H9 (cell line): ENCODE measurements at regions not wholly inside any gene's neighbourhood (a gene's known extent, or its start where the extent isn't known, plus 50 kb on each side); places are given as distances from the start of the nearest gene placed in this dataset.

Experiments
- DNase-seq: peaks from one replicate; pipeline ENCODE4 v3.0.0-alpha.2; 2017
- H2AFZ ChIP-seq: one replicate; pipeline ENCODE4 v1.6.1; 2013; ENCODE audit warnings: mild to moderate bottlenecking, low read length, control low read depth, moderate library complexity
- H2AK5ac ChIP-seq: 2 replicates; pipeline ENCODE4 v1.6.1; 2013; ENCODE audit warnings: low read length, control low read depth, mixed read lengths; ENCODE audit not compliant: insufficient read length
- H2BK120ac ChIP-seq: one replicate; pipeline ENCODE4 v1.6.1; 2013; ENCODE audit warnings: low read depth, mild to moderate bottlenecking, low read length, control low read depth, inconsistent platforms; ENCODE audit not compliant: poor library complexity, severe bottlenecking
- H2BK12ac ChIP-seq: 2 replicates; pipeline ENCODE4 v1.6.1; 2013; ENCODE audit warnings: low read length, control low read depth, mixed read lengths, low read depth; ENCODE audit not compliant: insufficient read length
- H2BK15ac ChIP-seq: 2 replicates; pipeline ENCODE4 v1.6.1; 2013; ENCODE audit warnings: low read depth, low read length, control low read depth
- H2BK20ac ChIP-seq: one replicate; pipeline ENCODE4 v1.6.1; 2013; ENCODE audit warnings: low read depth, mild to moderate bottlenecking, low read length, control low read depth, inconsistent platforms; ENCODE audit not compliant: poor library complexity, severe bottlenecking
- H2BK5ac ChIP-seq: 2 replicates; pipeline ENCODE4 v1.6.1; 2013; ENCODE audit warnings: low read length, control low read depth, mixed read lengths; ENCODE audit not compliant: insufficient read length
- H3K14ac ChIP-seq: 2 replicates; pipeline ENCODE4 v1.6.1; 2013; ENCODE audit warnings: low read length, control low read depth; ENCODE audit not compliant: insufficient read depth
- H3K18ac ChIP-seq: 2 replicates; pipeline ENCODE4 v1.6.1; 2013; ENCODE audit warnings: low read depth, mild to moderate bottlenecking, mixed read lengths, low read length, control low read depth; ENCODE audit not compliant: insufficient read length
- H3K23ac ChIP-seq: 2 replicates; pipeline ENCODE4 v1.6.1; 2013; ENCODE audit warnings: low read length, control low read depth, mixed read lengths, low read depth; ENCODE audit not compliant: insufficient read length
- H3K23me2 ChIP-seq: 2 replicates; pipeline ENCODE4 v1.6.1; 2013; ENCODE audit warnings: low read depth, mild to moderate bottlenecking, mixed read lengths, low read length, control low read depth; ENCODE audit not compliant: insufficient read length, poor library complexity, severe bottlenecking
- H3K27ac ChIP-seq: 2 replicates; pipeline ENCODE4 v1.5.1; 2013; ENCODE audit warnings: low read length, control low read depth, mixed read lengths, low read depth; ENCODE audit not compliant: insufficient read length
- H3K27me3 ChIP-seq: 2 replicates; pipeline ENCODE4 v1.6.1; 2013; ENCODE audit warnings: low read length, control low read depth, inconsistent platforms; ENCODE audit not compliant: insufficient read depth
- H3K4ac ChIP-seq: 2 replicates; pipeline ENCODE4 v1.6.1; 2013; ENCODE audit warnings: low read depth, mild to moderate bottlenecking, control low read depth, inconsistent platforms, low read length, moderate library complexity
- H3K4me1 ChIP-seq: 2 replicates; pipeline ENCODE4 v1.6.1; 2013; ENCODE audit warnings: low read length, control low read depth, inconsistent platforms; ENCODE audit not compliant: insufficient read depth
- H3K4me2 ChIP-seq: 2 replicates; pipeline ENCODE4 v1.6.1; 2013; ENCODE audit warnings: low read length, control low read depth, mixed read lengths; ENCODE audit not compliant: insufficient read length, insufficient read depth
- H3K56ac ChIP-seq: 2 replicates; pipeline ENCODE4 v1.6.1; 2013; ENCODE audit warnings: low read depth, mild to moderate bottlenecking, mixed read lengths, low read length, control low read depth; ENCODE audit not compliant: insufficient read length
- H3K79me1 ChIP-seq: 2 replicates; pipeline ENCODE4 v1.6.1; 2013; ENCODE audit warnings: low read depth, mild to moderate bottlenecking, moderate library complexity, low read length, control low read depth, inconsistent platforms; ENCODE audit not compliant: insufficient read depth, poor library complexity, severe bottlenecking
- H3K79me2 ChIP-seq: 2 replicates; pipeline ENCODE4 v1.6.1; 2013; ENCODE audit warnings: low read length, control low read depth, inconsistent platforms; ENCODE audit not compliant: insufficient read depth
- H3K9ac ChIP-seq: 2 replicates; pipeline ENCODE4 v1.6.1; 2013; ENCODE audit warnings: low read length, control low read depth, mixed read lengths; ENCODE audit not compliant: insufficient read length; ENCODE audit errors: extremely low read depth
- H3K9me3 ChIP-seq: one replicate; pipeline ENCODE4 v1.6.1; 2013; ENCODE audit warnings: low read depth, low read length, inconsistent platforms; ENCODE audit not compliant: control insufficient read depth
- H3T11ph ChIP-seq: one replicate; pipeline ENCODE4 v1.6.1; 2013; ENCODE audit warnings: mild to moderate bottlenecking, low read length, control low read depth, inconsistent platforms
- H4K20me1 ChIP-seq: one replicate; pipeline ENCODE4 v1.6.1; 2013; ENCODE audit not compliant: control insufficient read depth, insufficient read length, insufficient read depth
- H4K5ac ChIP-seq: 2 replicates; pipeline ENCODE4 v1.6.1; 2013; ENCODE audit warnings: low read depth, mild to moderate bottlenecking, mixed read lengths, low read length, control low read depth; ENCODE audit not compliant: insufficient read length
- H4K8ac ChIP-seq: replicated peaks from 2 replicates; pipeline ENCODE4 v1.6.1; 2013; ENCODE audit warnings: low read length, control low read depth, mixed read lengths, low read depth; ENCODE audit not compliant: insufficient read length
- H4K91ac ChIP-seq: 2 replicates; pipeline ENCODE4 v1.6.1; 2013; ENCODE audit warnings: low read depth, mild to moderate bottlenecking, moderate library complexity, mixed read lengths, low read length, control low read depth; ENCODE audit not compliant: insufficient read length
- H3K27ac Mint-ChIP-seq, 3 experiments: 2 replicates in 2 of 3; 3 replicates in 1 of 3; pipeline ENCODE4 v1.8.0; 2020 to 2021; ENCODE audit warnings: mixed read lengths in 3 of 3, mild to moderate bottlenecking in 1 of 3, moderate library complexity in 1 of 3
- H3K27me3 Mint-ChIP-seq: 2 replicates; pipeline ENCODE4 v1.8.0; 2021; ENCODE audit warnings: low read depth, mild to moderate bottlenecking, moderate library complexity, mixed read lengths
- H3K36me3 Mint-ChIP-seq, 3 experiments: 2 replicates in 2 of 3; 3 replicates in 1 of 3; pipeline ENCODE4 v1.8.0; 2020 to 2021; ENCODE audit warnings: low read depth in 3 of 3, mixed read lengths in 3 of 3; ENCODE audit not compliant: insufficient read depth in 1 of 3
- H3K4me1 Mint-ChIP-seq, 2 experiments: 2 replicates each; pipeline ENCODE4 v1.8.0; 2020; ENCODE audit warnings: mixed read lengths in 2 of 2
- H3K4me3 Mint-ChIP-seq, 2 experiments: 2 replicates in 1 of 2; 3 replicates in 1 of 2; pipeline ENCODE4 v1.8.0; 2020 to 2021; ENCODE audit warnings: mild to moderate bottlenecking in 2 of 2, mixed read lengths in 2 of 2, moderate library complexity in 1 of 2
- H3K9me3 Mint-ChIP-seq, 2 experiments: 2 replicates in 1 of 2; 3 replicates in 1 of 2; pipeline ENCODE4 v1.8.0; 2020; ENCODE audit warnings: mild to moderate bottlenecking in 2 of 2, mixed read lengths in 2 of 2, moderate library complexity in 1 of 2
- WGBS: extraction: QIAGEN DNeasy Blood & Tissue Kit; methylation state at CpG from one replicate; pipeline ENCODE4 v1.1.7; 2013; ENCODE audit warnings: missing lambda C conversion rate, low lambda C conversion rate, mixed read lengths; ENCODE audit not compliant: insufficient read length; ENCODE audit errors: extremely low coverage; 5-methylcytosine and 5-hydroxymethylcytosine counted together
- TF ChIP-seq, protein P1 (sequence below): fragments of 200-600 bp; sonication (generic); conservative IDR thresholded peaks from 3 replicates; pipeline ENCODE4 v1.8.0; 2021; ENCODE audit warnings: antibody characterized with exemption, mild to moderate bottlenecking

DNA sequence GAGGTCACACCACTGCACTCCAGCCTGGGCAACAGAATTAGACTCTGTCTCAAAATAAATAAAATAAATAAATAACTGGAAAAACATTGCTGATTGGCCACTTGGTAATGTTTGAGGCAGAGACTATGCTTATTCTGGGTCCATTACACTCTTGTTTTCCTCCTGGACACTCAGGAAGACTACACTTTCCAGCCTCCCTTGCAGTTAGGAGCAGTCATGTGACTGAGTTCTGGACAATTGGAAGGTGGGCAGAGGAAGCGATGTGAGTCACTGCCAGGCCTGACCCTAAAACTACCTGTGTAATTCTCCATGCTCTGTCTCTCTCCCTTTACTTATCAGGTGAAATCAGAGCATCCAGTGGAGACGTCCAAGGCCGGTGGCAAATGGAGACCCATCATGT, 74.4 kb downstream of the VCPKMT start:
- Mint-ChIP-seq H3K27me3 (peaks cover 2% of the 10 kb centered on the region; the same call in 1 of the 2 replicates), H3K4me3 (no peak overlapping the region), H3K4me1 (peaks cover 9 to 10% of the 10 kb centered on the region in 2 experiments), H3K9me3 (peaks cover 0 to 3% of the 10 kb centered on the region in 2 experiments; a peak in 3 of 5 replicates), H3K36me3 (peaks cover 0 to 3% (median 0%) of the 10 kb centered on the region in 3 experiments; a peak in 1 of 7 replicates), H3K27ac (no peak overlapping the region)
- H2BK15ac ChIP-seq: no peak overlapping the region
- peaks cover 3% of the 10 kb centered on the region for H3K4me1 ChIP-seq
- no peak overlapping the region for H3K23ac ChIP-seq
- H2BK5ac ChIP-seq: no peak overlapping the region
- no peak overlapping the region for H2BK12ac ChIP-seq
- H3K4ac ChIP-seq: no peak overlapping the region
- DNase-seq: no peak
- no peak overlapping the region for H2AK5ac ChIP-seq
- no peak overlapping the region for H3K18ac ChIP-seq
- no peaks in the 10 kb centered on the region for H3K79me1 ChIP-seq
- H4K8ac ChIP-seq: no peak overlapping the region
- no peaks in the 10 kb centered on the region for H3K23me2 ChIP-seq
- WGBS: no CpG with 5 or more reads among the region's 3 CpGs
- H4K5ac ChIP-seq: no peak overlapping the region
- no peaks in the 10 kb centered on the region for H3K9me3 ChIP-seq
- H4K91ac ChIP-seq: no peak overlapping the region
- no peak overlapping the region for H3K56ac ChIP-seq
- no peak overlapping the region for H2AFZ ChIP-seq
- peaks cover 2% of the 10 kb centered on the region; the same call in 1 of the 2 replicates for H3K27me3 ChIP-seq
- H3K27ac ChIP-seq: no peak overlapping the region
- H2BK120ac ChIP-seq: no peak overlapping the region
- no peak overlapping the region for H3K14ac ChIP-seq
- TF ChIP-seq, protein P1, sequence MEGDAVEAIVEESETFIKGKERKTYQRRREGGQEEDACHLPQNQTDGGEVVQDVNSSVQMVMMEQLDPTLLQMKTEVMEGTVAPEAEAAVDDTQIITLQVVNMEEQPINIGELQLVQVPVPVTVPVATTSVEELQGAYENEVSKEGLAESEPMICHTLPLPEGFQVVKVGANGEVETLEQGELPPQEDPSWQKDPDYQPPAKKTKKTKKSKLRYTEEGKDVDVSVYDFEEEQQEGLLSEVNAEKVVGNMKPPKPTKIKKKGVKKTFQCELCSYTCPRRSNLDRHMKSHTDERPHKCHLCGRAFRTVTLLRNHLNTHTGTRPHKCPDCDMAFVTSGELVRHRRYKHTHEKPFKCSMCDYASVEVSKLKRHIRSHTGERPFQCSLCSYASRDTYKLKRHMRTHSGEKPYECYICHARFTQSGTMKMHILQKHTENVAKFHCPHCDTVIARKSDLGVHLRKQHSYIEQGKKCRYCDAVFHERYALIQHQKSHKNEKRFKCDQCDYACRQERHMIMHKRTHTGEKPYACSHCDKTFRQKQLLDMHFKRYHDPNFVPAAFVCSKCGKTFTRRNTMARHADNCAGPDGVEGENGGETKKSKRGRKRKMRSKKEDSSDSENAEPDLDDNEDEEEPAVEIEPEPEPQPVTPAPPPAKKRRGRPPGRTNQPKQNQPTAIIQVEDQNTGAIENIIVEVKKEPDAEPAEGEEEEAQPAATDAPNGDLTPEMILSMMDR: no peak
- no peaks in the 10 kb centered on the region for H4K20me1 ChIP-seq
- H2BK20ac ChIP-seq: no peak overlapping the region
- no peak overlapping the region for H3K4me2 ChIP-seq
- H3K9ac ChIP-seq: no peak overlapping the region
- no peak overlapping the region for H3T11ph ChIP-seq
- H3K79me2 ChIP-seq: no peaks in the 10 kb centered on the region
